Breast epithelium (tissue), 4 donors: ENCODE measurements at regions not wholly inside any gene's neighbourhood (a gene's known extent, or its start where the extent isn't known, plus 50 kb on each side); places are given as distances from the start of the nearest gene placed in this dataset.
"Not testable (repeated sequence)": the region's sequence is repeated elsewhere in the genome, so short reads cannot be mapped to it uniquely, and the experiment has no call there.

Experiments used
- DNase-seq, 2 donors: peaks; one replicate each; pipeline ENCODE4 v3.0.0-alpha.2; 2019; ENCODE audit warnings: low spot score in 2 of 2
- H3K27ac ChIP-seq, 2 donors: fragments of 200-600 bp; sonication (generic) in 1 of 2; one replicate each; pipeline ENCODE4 v1.5.1; 2016 to 2019; ENCODE audit warnings: mild to moderate bottlenecking in 1 of 2
- H3K27me3 ChIP-seq, 2 donors: fragments of 200-600 bp; sonication (generic) in 1 of 2; one replicate each; pipeline versions ENCODE4 v1.5.1 to v1.6.0; 2017 to 2019; ENCODE audit warnings: control low read depth in 1 of 2, mild to moderate bottlenecking in 1 of 2
- H3K36me3 ChIP-seq: fragments of 200-600 bp; one replicate; pipeline ENCODE4 v1.5.1; 2019
- H3K4me1 ChIP-seq, 2 donors: fragments of 200-600 bp; sonication (generic); one replicate each; pipeline ENCODE4 v1.5.1; 2016 to 2019; ENCODE audit warnings: control low read depth in 1 of 2
- H3K4me3 ChIP-seq, 3 donors: fragments of 200-600 bp; sonication (generic); 1 replicate in 2 of 3; 2 replicates in 1 of 3; pipeline ENCODE4 v1.5.1; 2016 to 2019; ENCODE audit warnings: mild to moderate bottlenecking in 3 of 3, moderate library complexity in 2 of 3
- H3K9me3 ChIP-seq, 2 donors: fragments of 200-600 bp; sonication (generic) in 1 of 2; one replicate each; pipeline ENCODE4 v1.5.1; 2016 to 2019; ENCODE audit warnings: control low read depth in 1 of 2
- POLR2A ChIP-seq: fragments of 450-650 bp; IDR thresholded peaks from one replicate; pipeline ENCODE4 v1.6.1; 2016; ENCODE audit warnings: antibody characterized with exemption, mild to moderate bottlenecking, moderate library complexity
- POLR2AphosphoS5 ChIP-seq, 3 donors: sonication (generic); formaldehyde crosslinking; IDR thresholded peaks; one replicate each; pipeline ENCODE4 v1.6.1; 2017; ENCODE audit warnings: antibody characterized with exemption in 3 of 3
- intact Hi-C: fragments of 100-400 bp; cut with DNase I; formaldehyde crosslinking; loops from one replicate; pipeline ENCODE4 v1.15.1; 2023; ENCODE audit warnings: low total_unique reads
- TF ChIP-seq, protein P1 (sequence below), 3 donors: fragments of 450-650 bp; IDR thresholded peaks; one replicate each; pipeline ENCODE4 v1.5.1; 2016 to 2017; ENCODE audit warnings: antibody characterized with exemption in 3 of 3, mild to moderate bottlenecking in 3 of 3, moderate library complexity in 3 of 3

DNA sequence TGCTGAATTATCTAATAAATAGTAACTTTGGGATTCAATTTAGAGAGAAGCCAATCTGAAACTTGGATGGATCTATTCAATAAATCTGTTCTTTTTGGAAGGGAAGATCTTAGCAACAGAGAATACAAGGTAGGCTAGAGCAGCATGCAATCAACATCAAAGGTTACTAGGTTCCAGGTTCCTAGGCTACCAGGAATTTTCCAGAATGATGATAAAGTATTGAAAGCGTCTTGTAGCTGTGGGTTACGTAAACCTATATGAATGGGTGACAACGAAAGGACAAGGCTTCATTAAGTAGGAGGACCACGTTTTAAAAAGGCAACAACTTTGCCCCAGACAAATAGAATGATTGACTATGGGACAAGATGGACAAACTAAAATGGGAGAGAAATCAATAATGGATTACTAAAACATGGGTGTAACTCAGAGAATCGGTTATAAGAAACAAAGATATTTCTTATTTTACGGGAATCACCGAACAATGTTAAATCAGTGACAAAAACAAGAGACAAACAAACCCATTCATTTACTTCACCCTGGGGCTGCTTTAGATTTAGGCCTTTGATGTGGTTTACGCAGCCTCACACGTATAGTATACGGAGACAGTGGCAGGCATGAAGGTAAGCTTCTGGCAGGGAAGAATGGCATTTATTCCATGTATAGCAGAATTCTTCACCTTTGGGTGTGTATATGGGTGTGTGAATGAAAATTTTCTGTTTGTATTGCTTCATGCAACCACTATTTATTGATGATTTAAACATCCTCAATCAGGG lies 732.6 kb upstream of the PABPC4L start:
- no peak for DNase-seq
- no peak overlapping the region for H3K27ac ChIP-seq
- H3K9me3 ChIP-seq, result no peaks in the 10 kb centered on the region
- H3K4me1 ChIP-seq, result no peaks in the 10 kb centered on the region
- no peak overlapping the region for H3K4me3 ChIP-seq
- no peaks in the 10 kb centered on the region for H3K27me3 ChIP-seq
- TF ChIP-seq, protein P1, sequence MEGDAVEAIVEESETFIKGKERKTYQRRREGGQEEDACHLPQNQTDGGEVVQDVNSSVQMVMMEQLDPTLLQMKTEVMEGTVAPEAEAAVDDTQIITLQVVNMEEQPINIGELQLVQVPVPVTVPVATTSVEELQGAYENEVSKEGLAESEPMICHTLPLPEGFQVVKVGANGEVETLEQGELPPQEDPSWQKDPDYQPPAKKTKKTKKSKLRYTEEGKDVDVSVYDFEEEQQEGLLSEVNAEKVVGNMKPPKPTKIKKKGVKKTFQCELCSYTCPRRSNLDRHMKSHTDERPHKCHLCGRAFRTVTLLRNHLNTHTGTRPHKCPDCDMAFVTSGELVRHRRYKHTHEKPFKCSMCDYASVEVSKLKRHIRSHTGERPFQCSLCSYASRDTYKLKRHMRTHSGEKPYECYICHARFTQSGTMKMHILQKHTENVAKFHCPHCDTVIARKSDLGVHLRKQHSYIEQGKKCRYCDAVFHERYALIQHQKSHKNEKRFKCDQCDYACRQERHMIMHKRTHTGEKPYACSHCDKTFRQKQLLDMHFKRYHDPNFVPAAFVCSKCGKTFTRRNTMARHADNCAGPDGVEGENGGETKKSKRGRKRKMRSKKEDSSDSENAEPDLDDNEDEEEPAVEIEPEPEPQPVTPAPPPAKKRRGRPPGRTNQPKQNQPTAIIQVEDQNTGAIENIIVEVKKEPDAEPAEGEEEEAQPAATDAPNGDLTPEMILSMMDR (IDR thresholded peaks at IDR 0.05), result no peak
- TF ChIP-seq POLR2A (no peak), POLR2AphosphoS5 (IDR thresholded peaks at IDR 0.05) (no peak)
- intact Hi-C loops, result no loop called here
- no peaks in the 10 kb centered on the region for H3K36me3 ChIP-seq

DNA sequence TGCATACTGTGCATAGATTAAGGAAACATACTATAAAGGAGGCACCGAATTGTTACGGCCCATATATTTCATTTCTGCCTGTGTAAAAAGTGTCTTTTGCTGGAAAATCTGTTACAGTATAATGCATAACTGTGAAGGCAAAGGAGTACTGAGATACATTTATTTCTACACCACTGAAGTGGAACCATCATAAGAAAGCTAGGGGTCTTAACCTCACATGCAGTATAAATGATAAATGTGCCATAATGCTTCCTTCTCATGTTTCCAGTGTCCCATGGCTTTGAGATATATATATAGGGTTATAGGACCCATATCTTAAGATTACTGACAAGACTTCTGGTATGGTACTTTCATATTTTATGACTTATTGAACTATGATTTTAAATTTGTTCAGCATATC lies 713.8 kb upstream of the PABPC4L start:
- Histone ChIP-seq H3K9me3 (no peaks in the 10 kb centered on the region), H3K27ac (no peak overlapping the region), H3K27me3 (no peaks in the 10 kb centered on the region), H3K4me3 (no peak overlapping the region), H3K4me1 (no peaks in the 10 kb centered on the region), H3K36me3 (no peaks in the 10 kb centered on the region)
- TF ChIP-seq POLR2A (no peak), POLR2AphosphoS5 (IDR thresholded peaks at IDR 0.05) (no peak)
- TF ChIP-seq, protein P1 (IDR thresholded peaks at IDR 0.05), result no peak
- intact Hi-C loops, result no loop called here
- no peak for DNase-seq

DNA sequence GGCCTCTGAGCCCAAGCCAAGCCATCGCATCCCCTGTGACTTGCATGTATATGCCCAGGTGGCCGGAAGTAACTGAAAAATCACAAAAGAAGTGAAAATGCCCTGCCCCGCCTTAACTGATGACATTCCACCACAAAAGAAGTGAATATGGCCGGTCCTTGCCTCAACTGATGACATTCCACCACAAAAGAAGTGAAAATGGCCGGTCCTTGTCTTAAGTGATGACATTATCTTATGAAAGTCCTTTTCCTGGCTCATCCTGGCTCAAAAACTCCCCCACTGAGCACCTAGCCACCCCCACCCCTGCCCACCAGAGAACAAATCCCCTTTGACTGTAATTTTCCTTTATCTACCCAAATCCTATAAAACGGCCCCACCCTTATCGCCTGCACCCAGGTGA lies 712.7 kb upstream of the PABPC4L start:
- H3K9me3 ChIP-seq, H3K4me3 ChIP-seq, DNase-seq, H3K4me1 ChIP-seq, H3K27me3 ChIP-seq, intact Hi-C loops, H3K27ac ChIP-seq, H3K36me3 ChIP-seq: not testable (repeated sequence)

DNA sequence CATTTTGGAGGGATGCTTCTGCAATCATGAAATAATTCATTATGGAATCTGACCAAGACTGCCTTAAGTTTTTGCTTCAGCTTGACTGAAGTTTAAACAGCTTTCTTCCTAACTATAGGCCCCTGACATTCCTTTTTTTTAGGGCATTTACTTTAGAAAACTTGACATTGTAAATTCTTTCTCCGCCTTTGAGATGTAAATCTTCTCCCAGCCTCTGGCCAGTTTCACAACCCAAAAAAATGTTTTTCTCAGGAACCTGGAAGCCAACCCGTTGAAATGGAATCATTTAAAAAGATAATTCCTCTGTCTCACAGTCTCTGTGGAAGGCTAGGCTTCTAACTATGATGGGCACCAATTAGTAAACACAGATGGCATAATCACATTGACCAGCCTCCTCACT lies 710.4 kb upstream of the PABPC4L start:
- Histone ChIP-seq H3K27me3 (no peaks in the 10 kb centered on the region), H3K4me1 (no peaks in the 10 kb centered on the region), H3K4me3 (no peak overlapping the region), H3K27ac (no peak overlapping the region), H3K36me3 (no peaks in the 10 kb centered on the region), H3K9me3 (no peaks in the 10 kb centered on the region)
- intact Hi-C loops, result no loop called here
- no peak for DNase-seq
- TF ChIP-seq POLR2AphosphoS5 (IDR thresholded peaks at IDR 0.05) (no peak), POLR2A (no peak)
- TF ChIP-seq, protein P1 (IDR thresholded peaks at IDR 0.05), result no peak

DNA sequence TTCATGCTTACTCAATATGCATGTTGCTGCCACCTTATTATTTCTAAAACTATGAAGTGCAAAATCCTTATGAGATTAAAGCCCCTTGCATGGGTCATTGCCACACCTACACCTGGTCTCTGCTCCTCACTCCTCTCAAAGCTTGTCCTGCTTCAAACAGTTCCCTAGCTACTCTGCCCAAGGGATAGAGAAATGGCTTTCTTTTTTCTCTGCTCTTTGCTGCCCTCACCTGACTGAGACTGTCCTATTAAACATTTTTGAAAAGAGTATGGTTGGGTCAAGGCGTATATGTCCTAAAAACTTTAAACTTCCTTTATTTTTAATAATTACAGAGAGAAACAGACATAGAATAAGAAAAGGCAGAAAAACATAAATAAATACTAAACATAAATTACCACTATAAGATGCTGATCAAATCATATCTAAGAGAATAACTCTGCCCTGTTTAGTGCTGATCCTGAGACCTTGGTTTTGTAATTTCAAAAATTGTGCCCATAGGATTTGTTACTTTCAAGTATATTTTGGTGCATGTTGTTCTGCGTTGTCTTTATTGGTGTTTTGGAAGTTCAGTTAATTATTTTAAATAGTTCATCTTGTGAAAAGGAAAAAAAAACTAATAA lies 704.9 kb upstream of the PABPC4L start:
- intact Hi-C loops, result no loop called here
- no peak for DNase-seq
- no peak overlapping the region for H3K27ac ChIP-seq

More for the DNA sequence above, 704.9 kb upstream of the PABPC4L start:
- H3K4me1 ChIP-seq, result no peaks in the 10 kb centered on the region
- H3K4me3 ChIP-seq, result no peak overlapping the region
- no peaks in the 10 kb centered on the region for H3K36me3 ChIP-seq
- no peaks in the 10 kb centered on the region for H3K27me3 ChIP-seq
- no peaks in the 10 kb centered on the region for H3K9me3 ChIP-seq
- TF ChIP-seq, protein P1 (IDR thresholded peaks at IDR 0.05), result no peak
- no peak for TF ChIP-seq POLR2A
- no peak for TF ChIP-seq POLR2AphosphoS5 (IDR thresholded peaks at IDR 0.05)
